GM19468 (cell line): ENCODE measurements at regions not wholly inside any gene's neighbourhood (a gene's known extent, or its start where the extent isn't known, plus 50 kb on each side); places are given as distances from the start of the nearest gene placed in this dataset.

ENCODE experiments used
- ATAC-seq: cut with Tn5 transposase; IDR thresholded peaks from one replicate; pipeline ENCODE4 v1.9.1; 2021; ENCODE audit warnings: mild to moderate bottlenecking, moderate library complexity, moderate number of reproducible peaks; ENCODE audit not compliant: unreplicated experiment; ENCODE audit errors: extremely low read depth

DNA sequence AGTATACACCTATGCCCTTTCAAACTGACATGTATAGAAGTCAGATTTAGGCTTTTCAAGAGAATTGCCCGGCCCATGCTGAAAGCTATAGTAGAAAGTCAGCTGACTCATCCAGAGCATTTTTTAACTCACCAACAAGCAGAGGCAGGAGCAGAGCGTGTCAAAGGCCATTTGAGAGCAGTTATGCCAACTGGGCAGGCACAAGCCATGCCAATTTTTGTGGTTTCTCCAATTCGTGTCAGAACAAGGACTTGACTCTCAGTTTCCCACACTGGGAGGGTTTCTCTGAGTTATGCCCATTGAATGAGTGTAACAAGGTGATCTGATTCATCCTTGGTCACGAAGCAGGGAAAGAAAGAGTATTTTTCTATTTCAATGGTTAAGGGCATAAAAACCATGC lies 403.3 kb upstream of the THBS1 start:
- no peak for ATAC-seq

GRCh38 chr15:39180030-39180429 lies 400.8 kb upstream of the THBS1 start:
- ATAC-seq, result no peak

DNA sequence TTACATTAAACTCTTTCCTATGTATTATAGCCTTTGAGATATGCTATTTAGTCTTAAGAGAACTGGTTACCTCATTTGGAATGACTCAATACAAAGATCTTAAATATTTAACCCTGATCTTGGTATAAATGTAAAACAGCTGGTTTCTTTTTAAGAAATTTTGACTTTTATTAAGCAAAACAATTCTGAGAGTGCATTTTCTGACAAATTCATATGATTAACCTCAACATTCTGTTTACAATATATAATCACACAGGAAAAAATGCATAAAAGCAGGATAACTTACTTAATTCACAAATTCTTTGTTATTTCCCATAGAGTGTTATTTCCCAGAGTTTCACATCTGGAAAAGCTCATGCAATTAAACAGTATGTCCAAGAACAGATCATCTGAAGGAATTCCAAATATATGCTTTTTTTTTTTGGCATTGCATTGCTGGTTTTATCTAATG lies 400.4 kb upstream of the THBS1 start:
- ATAC-seq, result no peak

DNA sequence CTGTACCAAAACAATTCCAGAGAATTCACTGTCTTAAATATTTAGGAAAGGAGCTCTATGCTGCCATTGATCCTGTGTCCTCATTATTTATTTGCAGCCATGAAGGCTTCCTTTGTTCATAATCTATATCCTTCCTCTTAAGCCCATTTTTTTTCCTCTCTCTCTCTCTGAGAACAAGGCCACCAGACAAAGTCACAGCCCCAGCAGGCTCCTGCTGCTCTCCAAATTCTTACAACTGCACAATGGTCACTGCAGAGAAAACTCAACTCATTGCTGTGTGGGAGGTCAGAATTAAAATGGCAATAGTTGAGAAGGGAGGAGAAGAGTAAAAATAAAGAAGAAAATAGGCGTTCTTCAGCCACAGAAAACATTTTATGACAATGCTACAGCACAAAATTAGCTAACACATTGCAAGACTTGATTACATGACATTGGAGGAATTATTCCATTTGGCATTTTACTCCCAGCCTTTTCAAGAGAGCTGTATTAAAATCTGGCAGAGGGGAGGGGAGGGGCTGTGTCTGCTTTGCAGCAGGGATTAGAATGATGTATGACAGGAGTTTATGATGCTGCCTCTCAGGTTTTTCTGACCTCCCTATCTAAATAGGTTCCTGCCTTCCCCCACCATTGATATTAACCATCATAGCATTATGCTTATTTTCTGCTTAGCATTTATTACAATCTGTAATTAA lies 399.7 kb upstream of the THBS1 start:
- ATAC-seq, result no peak

DNA sequence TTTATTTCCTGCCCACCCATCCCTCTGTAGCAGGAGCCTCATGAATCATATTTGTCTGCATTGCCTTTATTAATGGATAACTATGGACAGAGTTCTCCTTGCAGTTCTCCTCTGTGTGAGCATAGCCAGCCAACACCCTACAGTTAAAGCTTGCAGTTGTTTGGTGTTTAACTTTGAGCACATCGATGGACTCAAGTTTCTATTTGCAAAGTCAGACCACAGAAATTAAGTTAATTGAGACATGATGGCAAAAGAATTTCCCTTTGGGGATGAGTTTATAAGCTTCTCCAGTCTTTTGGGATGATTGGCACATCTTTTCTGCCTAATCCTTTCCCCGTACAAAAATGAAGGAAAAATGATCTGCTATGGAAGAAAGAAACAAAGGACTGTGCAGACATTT lies 398.9 kb upstream of the THBS1 start:
- no peak for ATAC-seq

DNA sequence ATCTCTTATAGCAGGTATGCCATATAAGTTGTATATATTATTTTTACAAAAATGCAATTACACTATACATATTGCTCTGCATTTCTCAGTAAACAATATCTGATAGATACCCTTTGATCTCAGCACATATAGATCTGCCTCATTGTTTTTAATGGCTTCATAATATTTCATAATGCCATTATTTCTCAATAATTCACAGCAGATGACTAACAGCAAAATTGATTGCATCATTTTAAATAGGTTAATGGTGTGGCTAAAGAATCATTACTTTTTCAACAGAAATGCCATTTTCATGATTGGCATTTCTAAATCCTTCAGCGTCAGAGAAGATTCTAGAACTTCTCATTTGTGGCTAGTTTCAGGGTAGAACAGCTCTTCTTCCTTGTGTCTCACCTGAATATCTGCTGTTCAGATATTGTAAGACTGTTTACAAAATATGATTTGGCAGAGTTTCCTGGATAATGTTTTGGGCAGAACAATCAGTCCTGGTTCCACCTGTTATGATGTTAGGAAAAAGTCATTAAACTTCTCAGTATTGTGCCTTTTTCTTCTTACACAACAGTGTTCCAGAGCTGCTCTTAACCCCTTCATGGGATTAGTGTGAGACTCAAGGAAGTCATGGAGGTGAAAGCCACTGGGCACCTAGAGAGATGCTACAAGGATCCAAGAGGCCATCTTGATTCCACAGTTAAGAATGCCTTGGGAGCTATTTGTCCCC lies 397.6 kb upstream of the THBS1 start:
- no peak for ATAC-seq

DNA sequence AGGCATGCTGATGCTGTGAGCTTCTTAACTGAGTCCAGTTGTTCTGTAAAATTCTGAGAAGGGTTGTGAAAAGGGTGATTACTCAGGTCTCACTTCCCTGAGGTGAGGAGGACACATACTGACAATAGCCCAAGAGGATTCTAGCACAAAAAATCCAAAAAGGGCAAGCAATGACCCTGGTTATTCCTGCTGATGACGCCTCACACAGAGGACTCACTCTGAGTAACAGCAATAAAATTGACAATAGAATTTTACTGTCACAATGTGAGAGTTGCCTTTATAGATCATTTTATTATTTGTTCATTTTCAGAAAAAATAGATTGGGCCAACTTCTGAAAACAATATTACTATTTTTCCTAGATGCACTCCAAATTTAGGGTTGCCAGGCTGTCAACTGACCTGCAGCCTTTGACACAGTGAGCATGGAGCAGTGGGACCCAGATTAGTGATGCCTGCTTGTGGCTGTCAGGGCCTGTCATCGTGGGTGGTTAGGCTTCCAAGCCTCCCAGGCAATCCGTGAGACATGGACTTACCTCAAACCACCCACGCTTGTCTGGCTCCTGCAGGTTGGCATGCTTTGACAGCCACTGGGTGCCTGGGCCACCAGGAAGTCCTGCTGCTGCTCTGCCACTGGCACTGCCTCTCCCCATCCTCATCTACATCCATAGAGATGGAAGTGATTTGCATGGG lies 396.0 kb upstream of the THBS1 start:
- ATAC-seq, result no peak

- ATAC-seq, result no peak
Measured at GRCh38 chr15:39188314-39188713, 392.6 kb upstream of the THBS1 start.

DNA sequence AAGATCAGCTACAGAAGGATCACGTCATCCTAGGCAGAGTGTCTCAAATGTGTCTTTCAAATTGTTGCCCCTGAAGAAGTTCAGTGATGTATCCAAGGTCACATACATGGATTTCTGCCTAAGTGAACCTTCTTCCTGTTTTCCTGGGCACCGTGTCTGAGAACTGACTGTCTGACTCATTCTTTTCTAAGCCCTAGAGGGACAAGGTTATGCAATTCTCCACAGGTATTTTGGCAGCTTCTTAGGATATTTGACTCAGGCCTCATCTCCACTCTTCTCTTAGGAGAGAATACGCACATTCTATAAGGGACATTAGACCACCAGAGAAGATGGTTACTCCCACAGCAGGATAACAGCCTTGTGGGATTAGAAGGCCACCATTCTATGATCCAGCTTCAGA lies 391.9 kb upstream of the THBS1 start:
- ATAC-seq, result no peak

GRCh38 chr15:39191871-39192291 lies 389.0 kb upstream of the THBS1 start:
- ATAC-seq, result no peak

GRCh38 chr15:39192351-39192750 lies 388.5 kb upstream of the THBS1 start:
- ATAC-seq, result no peak

GRCh38 chr15:39192979-39193560 lies 387.8 kb upstream of the THBS1 start:
- no peak for ATAC-seq

GRCh38 chr15:39193611-39194010 lies 387.3 kb upstream of the THBS1 start:
- ATAC-seq, result no peak

GRCh38 chr15:39194106-39194830 lies 386.6 kb upstream of the THBS1 start:
- no peak for ATAC-seq

GRCh38 chr15:39195961-39196486 lies 384.9 kb upstream of the THBS1 start:
- no peak for ATAC-seq

GRCh38 chr15:39198044-39199000 lies 382.6 kb upstream of the THBS1 start:
- ATAC-seq, result no peak

GRCh38 chr15:39199076-39199475 lies 381.8 kb upstream of the THBS1 start:
- ATAC-seq, result no peak

- no peak for ATAC-seq
Measured at GRCh38 chr15:39200586-39200985, 380.3 kb upstream of the THBS1 start.

DNA sequence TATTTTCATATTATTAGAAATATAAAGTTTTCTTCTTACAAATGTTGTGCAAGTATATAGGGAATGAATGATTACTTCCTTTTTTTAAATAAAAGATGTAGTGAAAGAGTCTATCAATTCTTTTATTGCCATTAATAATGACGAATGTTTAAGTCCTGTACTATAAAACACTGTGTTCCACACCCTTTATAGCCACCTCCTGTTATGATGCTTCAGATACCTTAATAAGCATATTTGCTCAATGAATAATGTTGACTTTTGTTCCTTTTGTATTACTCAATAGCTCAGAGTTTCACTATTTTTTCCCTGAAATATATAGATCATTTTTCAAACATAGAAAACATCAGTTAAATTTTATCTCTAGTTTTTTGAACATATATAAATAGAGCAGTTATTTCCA lies 378.2 kb upstream of the THBS1 start:
- no peak for ATAC-seq
